Neural progenitor cell (in vitro differentiated cells): ENCODE measurements at regions not wholly inside any gene's neighbourhood (a gene's known extent, or its start where the extent isn't known, plus 50 kb on each side); places are given as distances from the start of the nearest gene placed in this dataset.
A peak's percentile ranks its signal among the peaks of the same experiment; 100 is the strongest.

Experiments used
- DNase-seq: peaks from one replicate; pipeline ENCODE4 v3.0.0-alpha.2; 2016; ENCODE audit warnings: low spot score
- H2AFZ ChIP-seq: fragments of 200-600 bp; sonication (generic); replicated peaks from 2 replicates; pipeline ENCODE4 v1.6.1; 2016; ENCODE audit warnings: antibody characterized with exemption
- H3F3A ChIP-seq: fragments of 200-600 bp; sonication (generic); 2 replicates; pipeline ENCODE4 v1.6.1; 2016; ENCODE audit warnings: antibody characterized with exemption, low read depth
- H3K27ac ChIP-seq: fragments of 200-600 bp; sonication (generic); 2 replicates; pipeline ENCODE4 v1.5.1; 2016; ENCODE audit warnings: mild to moderate bottlenecking
- H3K27me3 ChIP-seq: fragments of 200-600 bp; sonication (generic); 2 replicates; pipeline ENCODE4 v1.6.1; 2016; ENCODE audit warnings: mild to moderate bottlenecking, moderate library complexity
- H3K36me3 ChIP-seq: fragments of 200-600 bp; sonication (generic); 2 replicates; pipeline ENCODE4 v1.5.1; 2016
- H3K4me1 ChIP-seq: fragments of 200-600 bp; sonication (generic); 2 replicates; pipeline ENCODE4 v1.6.1; 2016; ENCODE audit warnings: mixed run types
- H3K4me2 ChIP-seq: fragments of 200-600 bp; sonication (generic); 2 replicates; pipeline ENCODE4 v1.6.1; 2016
- H3K4me3 ChIP-seq: fragments of 200-600 bp; sonication (generic); 2 replicates; pipeline ENCODE4 v1.5.1; 2016
- H3K79me2 ChIP-seq: fragments of 200-600 bp; sonication (generic); 2 replicates; pipeline ENCODE4 v1.6.1; 2016; ENCODE audit warnings: low read depth
- H3K9ac ChIP-seq: fragments of 200-600 bp; sonication (generic); 2 replicates; pipeline ENCODE4 v1.6.1; 2016
- H3K9me3 ChIP-seq: fragments of 200-600 bp; sonication (generic); 2 replicates; pipeline ENCODE4 v1.5.1; 2016; ENCODE audit warnings: low read depth
- H4K20me1 ChIP-seq: fragments of 200-600 bp; sonication (generic); 2 replicates; pipeline ENCODE4 v1.6.1; 2016; ENCODE audit warnings: low read depth
- H3K27ac Mint-ChIP-seq: 3 replicates; pipeline ENCODE4 v1.8.0; 2021; ENCODE audit warnings: mixed read lengths
- H3K27me3 Mint-ChIP-seq: 2 replicates; pipeline ENCODE4 v1.8.0; 2022; ENCODE audit warnings: low read depth, mild to moderate bottlenecking, inconsistent platforms, moderate library complexity, mixed read lengths; ENCODE audit not compliant: insufficient read depth
- H3K36me3 Mint-ChIP-seq: 3 replicates; pipeline ENCODE4 v1.8.0; 2021; ENCODE audit warnings: mixed read lengths
- H3K4me1 Mint-ChIP-seq: 3 replicates; pipeline ENCODE4 v1.8.0; 2021; ENCODE audit warnings: mixed read lengths
- H3K4me3 Mint-ChIP-seq: 3 replicates; pipeline ENCODE4 v1.8.0; 2021; ENCODE audit warnings: mild to moderate bottlenecking, moderate library complexity, mixed read lengths
- H3K9me3 Mint-ChIP-seq: 3 replicates; pipeline ENCODE4 v1.8.0; 2020; ENCODE audit warnings: mixed read lengths
- CTCF ChIP-seq: fragments of 200-600 bp; sonication (generic); IDR thresholded peaks from 2 replicates; pipeline ENCODE4 v1.5.1; 2017; ENCODE audit warnings: antibody characterized with exemption, mild to moderate bottlenecking
- EZH2 ChIP-seq: fragments of 200-600 bp; sonication (generic); IDR thresholded peaks from 2 replicates; pipeline ENCODE4 v1.6.1; 2017; ENCODE audit warnings: antibody characterized with exemption, mild to moderate bottlenecking, moderate library complexity
- EZH2phosphoT487 ChIP-seq: fragments of 200-600 bp; sonication (generic); IDR thresholded peaks from 2 replicates; pipeline ENCODE4 v1.6.1; 2017; ENCODE audit warnings: antibody characterized with exemption

- H3K27me3 ChIP-seq, result no peaks in the 10 kb centered on the region
- peaks cover 17% of the 10 kb centered on the region for H3K4me1 ChIP-seq
- Mint-ChIP-seq H3K4me3 (no peak overlapping the region), H3K27me3 (peaks cover 7% of the 10 kb centered on the region), H3K27ac (no peak overlapping the region), H3K4me1 (peaks cover 17% of the 10 kb centered on the region), H3K9me3 (no peaks in the 10 kb centered on the region), H3K36me3 (no peaks in the 10 kb centered on the region)
- H3K9ac ChIP-seq, result no peak overlapping the region
- no peaks in the 10 kb centered on the region for H4K20me1 ChIP-seq
- H3K4me3 ChIP-seq, result no peak overlapping the region
- H3K27ac ChIP-seq, result no peak overlapping the region
- no peak overlapping the region for H3K4me2 ChIP-seq
- no peak overlapping the region for H2AFZ ChIP-seq
- TF ChIP-seq EZH2 (no peak), CTCF (no peak), EZH2phosphoT487 (no peak)
- H3K9me3 ChIP-seq, result no peaks in the 10 kb centered on the region
- H3K79me2 ChIP-seq, result no peaks in the 10 kb centered on the region
- peaks cover 8% of the 10 kb centered on the region for H3F3A ChIP-seq
- DNase-seq, result no peak
- H3K36me3 ChIP-seq, result no peaks in the 10 kb centered on the region
Observed at GRCh38 chr2:64908406-64908805, 80.8 kb upstream of the SLC1A4 start.

GRCh38 chr2:64910523-64910922 lies 78.7 kb upstream of the SLC1A4 start:
- Histone ChIP-seq H3K9me3 (no peaks in the 10 kb centered on the region), H3K4me3 (no peak overlapping the region), H3K36me3 (no peaks in the 10 kb centered on the region), H2AFZ (no peak overlapping the region), H3K4me1 (no peaks in the 10 kb centered on the region), H3F3A (no peaks in the 10 kb centered on the region), H3K27me3 (no peaks in the 10 kb centered on the region), H4K20me1 (no peaks in the 10 kb centered on the region), H3K4me2 (no peak overlapping the region), H3K79me2 (no peaks in the 10 kb centered on the region), H3K9ac (no peak overlapping the region), H3K27ac (no peak overlapping the region)
- H3K4me3 Mint-ChIP-seq, result no peak overlapping the region
- DNase-seq, result no peak
- peaks cover 4% of the 10 kb centered on the region for H3K4me1 Mint-ChIP-seq
- H3K9me3 Mint-ChIP-seq, result no peaks in the 10 kb centered on the region
- no peaks in the 10 kb centered on the region for H3K36me3 Mint-ChIP-seq
- peak overlapping the region; percentile 55 for H3K27ac Mint-ChIP-seq
- H3K27me3 Mint-ChIP-seq, result peaks cover 5% of the 10 kb centered on the region
- TF ChIP-seq EZH2phosphoT487 (no peak), CTCF (no peak), EZH2 (no peak)

GRCh38 chr2:64910972-64911433 lies 78.2 kb upstream of the SLC1A4 start:
- Histone ChIP-seq H4K20me1 (no peaks in the 10 kb centered on the region), H3K36me3 (no peaks in the 10 kb centered on the region), H3K4me3 (no peak overlapping the region), H3K4me2 (no peak overlapping the region), H3K79me2 (no peaks in the 10 kb centered on the region), H3K9me3 (no peaks in the 10 kb centered on the region), H3F3A (no peaks in the 10 kb centered on the region), H3K4me1 (no peaks in the 10 kb centered on the region), H3K9ac (no peak overlapping the region), H2AFZ (no peak overlapping the region), H3K27me3 (no peaks in the 10 kb centered on the region), H3K27ac (no peak overlapping the region)
- Mint-ChIP-seq H3K27ac (peak overlapping the region; percentile 55), H3K9me3 (no peaks in the 10 kb centered on the region), H3K27me3 (peaks cover 2% of the 10 kb centered on the region), H3K36me3 (no peaks in the 10 kb centered on the region), H3K4me3 (no peak overlapping the region), H3K4me1 (peaks cover 3% of the 10 kb centered on the region)
- DNase-seq, result no peak
- TF ChIP-seq EZH2phosphoT487, result no peak
- no peak for TF ChIP-seq CTCF
- TF ChIP-seq EZH2, result no peak
